ENCODE measurements at regions not wholly inside any gene's neighbourhood (a gene's known extent, or its start where the extent isn't known, plus 50 kb on each side); places are given as distances from the start of the nearest gene placed in this dataset.

- no peak overlapping the region for H3K4me3 ChIP-seq (ENCODE audit: low read depth, low read length)
- H3K36me3 ChIP-seq (ENCODE audit: control insufficient read depth in 2 of 2, insufficient read depth in 1 of 2, low read length in 2 of 2): no peaks in the 10 kb centered on the region
- H3K9me3 ChIP-seq (ENCODE audit: control insufficient read depth, insufficient read depth, low read depth, low read length): no peaks in the 10 kb centered on the region
- TF ChIP-seq ZBTB8A (tag by site-specific recombination; IDR thresholded peaks at IDR 0.05): no peak
- no peak for TF ChIP-seq ZNF248 (tag by site-specific recombination; IDR thresholded peaks at IDR 0.05)
- TF ChIP-seq ZBTB26 (tag by site-specific recombination; optimal IDR thresholded peaks at IDR 0.05): no peak
- no peak for TF ChIP-seq YY2 (tag by site-specific recombination; IDR thresholded peaks at IDR 0.05)
- no peak for TF ChIP-seq ZIC2 (tag by site-specific recombination; IDR thresholded peaks at IDR 0.05)
- TF ChIP-seq ZNF426 (tag by site-specific recombination; IDR thresholded peaks at IDR 0.05): no peak
- TF ChIP-seq ZNF311 (tag by site-specific recombination; IDR thresholded peaks at IDR 0.05; ENCODE audit: borderline replicate concordance): no peak
- TF ChIP-seq ZNF202 (tag by site-specific recombination; IDR thresholded peaks at IDR 0.05; ENCODE audit: borderline replicate concordance): no peak
- no peak for TF ChIP-seq HOXC10 (CRISPR knock-in tag; IDR thresholded peaks at IDR 0.05)
- TF ChIP-seq ZBTB17 (tag by site-specific recombination; IDR thresholded peaks at IDR 0.05): no peak
- TF ChIP-seq ZNF777 (tag by site-specific recombination; IDR thresholded peaks at IDR 0.05; ENCODE audit: borderline replicate concordance): no peak
- ChIA-PET CTCF (no interaction called here), POLR2A (no interaction called here)
- no peaks in the 10 kb centered on the region for H3K4me1 ChIP-seq (ENCODE audit: control insufficient read depth, insufficient read depth, low read length)
- H3K27ac ChIP-seq (ENCODE audit: extremely low read depth, low read depth, low read length): no peak overlapping the region
Observed at GRCh38 chr3:162138509-162138908, 641.9 kb downstream of the OTOL1 start.

- CTCF ChIA-PET: no interaction called here
Observed at GRCh38 chr3:162139841-162140240, 643.2 kb downstream of the OTOL1 start.

DNA sequence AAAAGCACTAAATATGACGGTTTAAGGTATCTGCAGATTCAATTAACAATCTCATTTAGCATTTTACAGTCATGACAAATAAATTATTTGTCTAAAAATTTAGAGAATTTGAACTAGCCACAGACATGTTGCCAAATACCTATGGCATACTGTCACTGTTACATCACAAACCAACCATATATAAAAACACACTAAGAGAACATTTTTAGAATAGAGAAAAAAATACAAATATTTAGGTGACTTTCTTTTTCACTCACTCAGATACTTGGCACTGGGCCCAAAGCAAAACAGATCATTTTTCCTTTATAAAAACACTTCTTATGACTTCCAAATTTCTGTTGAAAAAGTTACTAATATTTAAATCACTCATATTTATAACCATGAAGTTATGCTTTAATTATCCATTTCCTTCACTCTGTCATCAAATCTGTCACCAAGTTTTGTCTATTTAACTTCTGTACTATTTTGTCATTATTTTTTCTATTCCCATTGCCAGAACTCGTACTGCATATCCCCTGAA is 644.7 kb downstream of the OTOL1 start:
- POLR2A ChIA-PET: no interaction called here

More at GRCh38 chr3:162139841-162140240, 643.2 kb downstream of the OTOL1 start:
- Histone ChIP-seq H3K4me3 (ENCODE audit: low read depth, low read length) (no peak overlapping the region), H3K4me1 (ENCODE audit: control insufficient read depth, insufficient read depth, low read length) (no peaks in the 10 kb centered on the region), H3K27ac (ENCODE audit: extremely low read depth, low read depth, low read length) (no peak overlapping the region), H3K9me3 (ENCODE audit: control insufficient read depth, insufficient read depth, low read depth, low read length) (no peaks in the 10 kb centered on the region), H3K36me3 (ENCODE audit: control insufficient read depth in 2 of 2, insufficient read depth in 1 of 2, low read length in 2 of 2) (no peaks in the 10 kb centered on the region)
- no peak for TF ChIP-seq ZNF174 (tag by site-specific recombination; IDR thresholded peaks at IDR 0.05)
- no peak for TF ChIP-seq SETDB1 (IDR thresholded peaks at IDR 0.05; ENCODE audit: insufficient read length, low read length)
- no peak for TF ChIP-seq TRIM28 (IDR thresholded peaks at IDR 0.05; ENCODE audit: borderline replicate concordance, low read length)
- POLR2A ChIA-PET: no interaction called here

More for the DNA sequence above, 644.7 kb downstream of the OTOL1 start:
- Histone ChIP-seq H3K9me3 (ENCODE audit: control insufficient read depth, insufficient read depth, low read depth, low read length) (no peaks in the 10 kb centered on the region), H3K4me3 (ENCODE audit: low read depth, low read length) (no peak overlapping the region), H3K36me3 (ENCODE audit: control insufficient read depth in 2 of 2, insufficient read depth in 1 of 2, low read length in 2 of 2) (no peaks in the 10 kb centered on the region), H3K4me1 (ENCODE audit: control insufficient read depth, insufficient read depth, low read length) (no peaks in the 10 kb centered on the region), H3K27ac (ENCODE audit: extremely low read depth, low read depth, low read length) (no peak overlapping the region)
- TF ChIP-seq ZNF146 (tag by site-specific recombination; IDR thresholded peaks at IDR 0.05) (no peak), ZNF621 (tag by site-specific recombination; IDR thresholded peaks at IDR 0.05) (no peak), ZNF639 (tag by site-specific recombination; IDR thresholded peaks at IDR 0.05) (no peak), ZNF560 (tag by site-specific recombination; IDR thresholded peaks at IDR 0.05; ENCODE audit: borderline replicate concordance) (no peak), ZNF544 (tag by site-specific recombination; IDR thresholded peaks at IDR 0.05) (no peak), KLF16 (tag by site-specific recombination; IDR thresholded peaks at IDR 0.05) (no peak), ZNF433 (tag by site-specific recombination; IDR thresholded peaks at IDR 0.05; ENCODE audit: low read depth) (no peak), ZNF596 (tag by site-specific recombination; IDR thresholded peaks at IDR 0.05) (no peak), ZNF404 (tag by site-specific recombination; IDR thresholded peaks at IDR 0.05) (no peak), ZNF311 (tag by site-specific recombination; IDR thresholded peaks at IDR 0.05; ENCODE audit: borderline replicate concordance) (no peak), ZNF521 (tag by site-specific recombination; IDR thresholded peaks at IDR 0.05) (no peak), ZBTB7A (tag by site-specific recombination; IDR thresholded peaks at IDR 0.05; ENCODE audit: low read depth) (no peak)
- CTCF ChIA-PET: no interaction called here
